ENCODE measurements at regions not wholly inside any gene's neighbourhood (a gene's known extent, or its start where the extent isn't known, plus 50 kb on each side); places are given as distances from the start of the nearest gene placed in this dataset.
"Not testable (repeated sequence)": the region's sequence is repeated elsewhere in the genome, so short reads cannot be mapped to it uniquely, and the experiment has no call there.

- H3K27ac ChIP-seq (ENCODE audit: low read length): no peak overlapping the region
- H2AFZ ChIP-seq (ENCODE audit: low read length): no peak overlapping the region
- no peak for TF ChIP-seq EZH2 (optimal IDR thresholded peaks at IDR 0.05; ENCODE audit: low read depth, low read length)
- TF ChIP-seq EZH2phosphoT487 (IDR thresholded peaks at IDR 0.05; ENCODE audit: low read length): no peak
- no peak for TF ChIP-seq CTCF (IDR thresholded peaks at IDR 0.05; ENCODE audit: low read length)
- no peaks in the 10 kb centered on the region for H3K9me2 ChIP-seq (replicated peaks; ENCODE audit: insufficient read depth, low read length)
- H3K4me3 ChIP-seq (ENCODE audit: low read length): no peak overlapping the region
- H3K4me1 ChIP-seq (ENCODE audit: low read length): no peaks in the 10 kb centered on the region
- no peaks in the 10 kb centered on the region for H3K36me3 ChIP-seq (replicated peaks; ENCODE audit: insufficient read depth, low read length)
- H3K79me2 ChIP-seq (ENCODE audit: low read length): no peaks in the 10 kb centered on the region
- H3K9ac ChIP-seq (ENCODE audit: low read length): no peak overlapping the region
- H4K20me1 ChIP-seq (ENCODE audit: insufficient read depth, low read length): no peaks in the 10 kb centered on the region
- no peaks in the 10 kb centered on the region for H3F3A ChIP-seq (ENCODE audit: insufficient read depth, low read length)
- H3K9me3 ChIP-seq (replicated peaks; ENCODE audit: insufficient read depth, low read length): no peaks in the 10 kb centered on the region
- DNase-seq: no peak
- no peak overlapping the region for H3K4me2 ChIP-seq (ENCODE audit: low read depth, low read length)
- no peaks in the 10 kb centered on the region; the same call in 1 of the 2 replicates for H3K27me3 ChIP-seq (replicated peaks; ENCODE audit: insufficient read depth, low read length)
Observed at GRCh38 chr1:212514782-212515181, 82.1 kb downstream of the NENF start.

GRCh38 chr1:212515329-212515760 lies 82.6 kb downstream of the NENF start:
- DNase-seq: no peak
- H3K9me3 ChIP-seq (replicated peaks; ENCODE audit: insufficient read depth, low read length): no peaks in the 10 kb centered on the region
- H3K79me2 ChIP-seq (ENCODE audit: low read length): no peaks in the 10 kb centered on the region
- H3K36me3 ChIP-seq (replicated peaks; ENCODE audit: insufficient read depth, low read length): no peaks in the 10 kb centered on the region
- H3K4me3 ChIP-seq (ENCODE audit: low read length): no peak overlapping the region
- TF ChIP-seq EZH2phosphoT487 (IDR thresholded peaks at IDR 0.05; ENCODE audit: low read length) (no peak), EZH2 (optimal IDR thresholded peaks at IDR 0.05; ENCODE audit: low read depth, low read length) (no peak), CTCF (IDR thresholded peaks at IDR 0.05; ENCODE audit: low read length) (no peak)
- no peaks in the 10 kb centered on the region for H3K4me1 ChIP-seq (ENCODE audit: low read length)
- H3F3A ChIP-seq (ENCODE audit: insufficient read depth, low read length): no peaks in the 10 kb centered on the region
- H2AFZ ChIP-seq (ENCODE audit: low read length): no peak overlapping the region
- no peaks in the 10 kb centered on the region; the same call in 1 of the 2 replicates for H3K27me3 ChIP-seq (replicated peaks; ENCODE audit: insufficient read depth, low read length)
- H4K20me1 ChIP-seq (ENCODE audit: insufficient read depth, low read length): no peaks in the 10 kb centered on the region
- H3K27ac ChIP-seq (ENCODE audit: low read length): no peak overlapping the region
- H3K9me2 ChIP-seq (replicated peaks; ENCODE audit: insufficient read depth, low read length): no peaks in the 10 kb centered on the region
- no peak overlapping the region for H3K9ac ChIP-seq (ENCODE audit: low read length)
- no peak overlapping the region for H3K4me2 ChIP-seq (ENCODE audit: low read depth, low read length)

- H3K4me2 ChIP-seq (ENCODE audit: low read depth, low read length); H3K9ac ChIP-seq (ENCODE audit: low read length); H3K9me2 ChIP-seq (replicated peaks; ENCODE audit: insufficient read depth, low read length): not testable (repeated sequence)
Observed at GRCh38 chr1:212516012-212516411, 83.3 kb downstream of the NENF start.

GRCh38 chr1:212518188-212519054 lies 85.7 kb downstream of the NENF start:
- no peak for TF ChIP-seq EZH2phosphoT487 (IDR thresholded peaks at IDR 0.05; ENCODE audit: low read length)
- TF ChIP-seq EZH2 (optimal IDR thresholded peaks at IDR 0.05; ENCODE audit: low read depth, low read length): no peak
- TF ChIP-seq CTCF (IDR thresholded peaks at IDR 0.05; ENCODE audit: low read length): no peak
- Histone ChIP-seq H3K4me3 (ENCODE audit: low read length) (no peak overlapping the region), H3K9me2 (replicated peaks; ENCODE audit: insufficient read depth, low read length) (no peaks in the 10 kb centered on the region), H3K79me2 (ENCODE audit: low read length) (no peaks in the 10 kb centered on the region), H3K36me3 (replicated peaks; ENCODE audit: insufficient read depth, low read length) (no peaks in the 10 kb centered on the region), H3K4me1 (ENCODE audit: low read length) (no peaks in the 10 kb centered on the region), H2AFZ (ENCODE audit: low read length) (no peak overlapping the region), H3K9me3 (replicated peaks; ENCODE audit: insufficient read depth, low read length) (no peaks in the 10 kb centered on the region), H3F3A (ENCODE audit: insufficient read depth, low read length) (no peaks in the 10 kb centered on the region), H4K20me1 (ENCODE audit: insufficient read depth, low read length) (no peaks in the 10 kb centered on the region), H3K27ac (ENCODE audit: low read length) (no peak overlapping the region), H3K9ac (ENCODE audit: low read length) (no peak overlapping the region), H3K4me2 (ENCODE audit: low read depth, low read length) (no peak overlapping the region), H3K27me3 (replicated peaks; ENCODE audit: insufficient read depth, low read length) (no peaks in the 10 kb centered on the region; the same call in 1 of the 2 replicates)
- DNase-seq: no peak

More at GRCh38 chr1:212516012-212516411, 83.3 kb downstream of the NENF start:
- DNase-seq; H3K9me3 ChIP-seq (replicated peaks; ENCODE audit: insufficient read depth, low read length); H3K27ac ChIP-seq (ENCODE audit: low read length); H3F3A ChIP-seq (ENCODE audit: insufficient read depth, low read length); H3K79me2 ChIP-seq (ENCODE audit: low read length); H3K4me3 ChIP-seq (ENCODE audit: low read length); H3K36me3 ChIP-seq (replicated peaks; ENCODE audit: insufficient read depth, low read length); H3K27me3 ChIP-seq (replicated peaks; ENCODE audit: insufficient read depth, low read length); H4K20me1 ChIP-seq (ENCODE audit: insufficient read depth, low read length); H2AFZ ChIP-seq (ENCODE audit: low read length); H3K4me1 ChIP-seq (ENCODE audit: low read length): not testable (repeated sequence)
